ENCODE measurements at regions not wholly inside any gene's neighbourhood (a gene's known extent, or its start where the extent isn't known, plus 50 kb on each side); places are given as distances from the start of the nearest gene placed in this dataset.

DNA sequence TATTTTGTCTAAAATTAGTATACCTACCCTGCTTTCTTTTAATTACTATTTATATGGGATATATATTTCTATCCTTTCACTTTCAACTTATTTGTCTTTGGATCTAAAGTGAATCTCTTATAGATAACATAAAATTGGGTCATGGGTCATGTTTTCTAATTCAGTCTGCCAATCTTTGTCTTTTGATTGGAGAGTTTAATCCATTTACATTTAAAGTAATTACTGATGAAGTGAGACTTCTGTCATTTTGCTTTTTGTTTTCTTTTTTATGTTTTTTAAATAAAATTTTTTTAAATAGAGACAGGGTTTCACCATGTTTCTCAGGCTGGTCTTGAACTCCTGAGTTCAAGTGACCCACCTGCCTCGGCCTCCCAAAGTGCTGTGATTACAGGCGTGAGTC lies 50.5 kb upstream of the PRDM1 start:
- Histone ChIP-seq H3K36me3 (ENCODE audit: control insufficient read depth, insufficient read depth, low read length) (no peaks in the 10 kb centered on the region), H3K27ac (ENCODE audit: low read depth, low read length) (no peak overlapping the region), H3K4me1 (ENCODE audit: control insufficient read depth, insufficient read depth, low read length) (no peaks in the 10 kb centered on the region), H3K4me3 (ENCODE audit: low read depth, low read length) (no peak overlapping the region), H3K9ac (ENCODE audit: low read length) (no peak overlapping the region), H3K27me3 (ENCODE audit: control insufficient read depth, insufficient read depth, low read length) (no peaks in the 10 kb centered on the region), H3K9me3 (ENCODE audit: control insufficient read depth, insufficient read depth, low read depth, low read length) (peaks cover 12% of the 10 kb centered on the region; the same call in 1 of the 2 replicates)

DNA sequence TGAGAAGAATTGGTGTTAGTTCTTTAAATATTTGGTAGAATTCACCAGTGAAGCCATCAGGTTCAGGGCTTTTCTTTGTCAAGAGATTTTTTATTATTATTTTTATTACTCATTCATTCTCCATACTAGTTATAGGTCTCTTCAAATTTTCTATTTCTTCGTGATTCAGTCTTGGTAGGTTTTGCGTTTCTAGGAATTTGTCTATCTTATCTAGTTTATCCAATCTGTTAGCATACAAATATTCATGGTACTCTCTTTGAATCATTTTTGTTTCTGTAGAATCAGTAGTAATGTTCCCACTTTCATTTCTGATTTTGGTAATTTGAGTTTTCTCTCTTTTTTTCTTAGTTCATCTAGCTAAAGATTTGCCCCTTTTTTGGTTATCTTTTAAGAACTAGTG lies 52.3 kb upstream of the PRDM1 start:
- no peak overlapping the region for H3K27ac ChIP-seq (ENCODE audit: low read depth, low read length)
- no peaks in the 10 kb centered on the region for H3K27me3 ChIP-seq (ENCODE audit: control insufficient read depth, insufficient read depth, low read length)
- peaks cover 12% of the 10 kb centered on the region; the same call in 1 of the 2 replicates for H3K9me3 ChIP-seq (ENCODE audit: control insufficient read depth, insufficient read depth, low read depth, low read length)
- H3K9ac ChIP-seq (ENCODE audit: low read length), result no peak overlapping the region
- no peaks in the 10 kb centered on the region for H3K4me1 ChIP-seq (ENCODE audit: control insufficient read depth, insufficient read depth, low read length)
- H3K4me3 ChIP-seq (ENCODE audit: low read depth, low read length), result no peak overlapping the region
- H3K36me3 ChIP-seq (ENCODE audit: control insufficient read depth, insufficient read depth, low read length), result no peaks in the 10 kb centered on the region

DNA sequence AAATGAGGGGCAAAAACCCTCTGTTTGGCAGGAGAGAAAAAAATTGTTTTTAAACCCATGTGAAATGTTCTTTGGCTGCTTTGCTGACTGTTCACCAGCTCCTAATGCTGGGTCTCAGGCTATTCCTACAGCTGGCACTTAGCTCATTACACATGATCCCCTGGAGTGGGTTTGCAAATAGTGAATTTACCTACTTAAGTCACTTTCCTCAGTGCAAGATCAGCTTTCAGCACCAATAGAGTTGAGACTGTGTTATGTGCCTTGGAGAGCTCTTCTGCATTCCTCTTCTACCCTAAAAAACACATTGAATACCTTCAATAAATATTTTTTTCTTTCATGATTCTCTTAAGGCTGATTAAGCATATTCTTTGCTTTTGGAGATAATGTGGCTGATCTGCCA lies 58.4 kb upstream of the PRDM1 start:
- H3K27me3 ChIP-seq (ENCODE audit: control insufficient read depth, insufficient read depth, low read length), result no peaks in the 10 kb centered on the region
- H3K4me3 ChIP-seq (ENCODE audit: low read depth, low read length), result no peak overlapping the region
- no peaks in the 10 kb centered on the region for H3K9me3 ChIP-seq (ENCODE audit: control insufficient read depth, insufficient read depth, low read depth, low read length)
- peaks cover 20% of the 10 kb centered on the region for H3K4me1 ChIP-seq (ENCODE audit: control insufficient read depth, insufficient read depth, low read length)
- no peak overlapping the region for H3K9ac ChIP-seq (ENCODE audit: low read length)
- H3K27ac ChIP-seq (ENCODE audit: low read depth, low read length), result no peak overlapping the region
- H3K36me3 ChIP-seq (ENCODE audit: control insufficient read depth, insufficient read depth, low read length), result no peaks in the 10 kb centered on the region

DNA sequence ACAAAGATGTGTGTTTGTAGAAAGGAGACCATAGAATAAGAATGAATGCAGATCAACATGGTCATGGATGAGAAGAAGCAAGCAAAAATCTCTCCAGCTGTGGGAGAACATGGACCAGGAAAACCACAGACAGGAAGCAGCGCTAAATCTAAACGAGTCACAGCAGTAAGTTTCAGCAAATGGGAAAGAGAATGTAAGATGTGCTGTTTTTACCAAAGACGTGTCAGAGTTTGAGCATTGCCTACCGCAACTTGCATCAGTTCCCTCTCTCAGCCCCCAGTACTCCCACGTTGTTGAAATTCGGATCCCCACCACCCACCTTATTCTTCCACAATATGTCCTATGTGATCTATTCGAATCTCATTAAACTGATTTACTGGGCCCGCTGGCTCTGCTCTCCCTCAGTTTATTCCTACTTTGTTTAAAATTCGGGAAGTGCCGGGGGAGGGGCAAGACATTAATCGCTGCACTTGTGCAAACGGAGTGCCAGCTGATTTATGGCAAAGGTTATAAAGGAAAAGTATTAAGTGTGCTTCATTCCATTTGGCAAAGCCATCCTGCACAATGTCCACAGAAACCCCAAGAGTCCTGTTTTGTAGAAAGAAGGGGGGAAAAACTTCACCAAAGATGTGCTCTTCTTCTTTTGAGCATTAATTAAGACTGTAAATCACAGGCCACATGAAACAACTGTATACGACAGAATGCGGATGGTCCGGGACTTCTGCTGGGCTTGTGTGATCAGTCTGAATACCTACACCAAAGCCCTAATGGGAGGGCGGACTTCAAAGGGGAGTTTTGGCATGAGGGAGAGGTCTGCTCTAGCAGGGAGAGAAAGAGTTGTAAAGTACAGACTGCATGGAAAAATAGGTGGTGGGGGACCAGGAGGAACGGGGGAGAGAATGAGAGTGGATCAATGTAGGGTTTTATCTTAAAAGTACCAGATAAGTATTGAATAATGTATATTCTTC lies 59.1 kb upstream of the PRDM1 start:
- no peak overlapping the region for H3K4me3 ChIP-seq (ENCODE audit: low read depth, low read length)
- peaks cover 20% of the 10 kb centered on the region for H3K4me1 ChIP-seq (ENCODE audit: control insufficient read depth, insufficient read depth, low read length)
- no peaks in the 10 kb centered on the region for H3K27me3 ChIP-seq (ENCODE audit: control insufficient read depth, insufficient read depth, low read length)
- H3K36me3 ChIP-seq (ENCODE audit: control insufficient read depth, insufficient read depth, low read length), result no peaks in the 10 kb centered on the region
- H3K9ac ChIP-seq (ENCODE audit: low read length), result no peak overlapping the region
- H3K9me3 ChIP-seq (ENCODE audit: control insufficient read depth, insufficient read depth, low read depth, low read length), result no peaks in the 10 kb centered on the region
- H3K27ac ChIP-seq (ENCODE audit: low read depth, low read length), result no peak overlapping the region

GRCh38 chr6:106025655-106026054 lies 60.5 kb upstream of the PRDM1 start:
- Histone ChIP-seq H3K36me3 (ENCODE audit: control insufficient read depth, insufficient read depth, low read length) (no peaks in the 10 kb centered on the region), H3K4me1 (ENCODE audit: control insufficient read depth, insufficient read depth, low read length) (peaks cover 20% of the 10 kb centered on the region), H3K27ac (ENCODE audit: low read depth, low read length) (no peak overlapping the region), H3K9me3 (ENCODE audit: control insufficient read depth, insufficient read depth, low read depth, low read length) (no peaks in the 10 kb centered on the region), H3K9ac (ENCODE audit: low read length) (no peak overlapping the region), H3K4me3 (ENCODE audit: low read depth, low read length) (no peak overlapping the region), H3K27me3 (ENCODE audit: control insufficient read depth, insufficient read depth, low read length) (no peaks in the 10 kb centered on the region)

DNA sequence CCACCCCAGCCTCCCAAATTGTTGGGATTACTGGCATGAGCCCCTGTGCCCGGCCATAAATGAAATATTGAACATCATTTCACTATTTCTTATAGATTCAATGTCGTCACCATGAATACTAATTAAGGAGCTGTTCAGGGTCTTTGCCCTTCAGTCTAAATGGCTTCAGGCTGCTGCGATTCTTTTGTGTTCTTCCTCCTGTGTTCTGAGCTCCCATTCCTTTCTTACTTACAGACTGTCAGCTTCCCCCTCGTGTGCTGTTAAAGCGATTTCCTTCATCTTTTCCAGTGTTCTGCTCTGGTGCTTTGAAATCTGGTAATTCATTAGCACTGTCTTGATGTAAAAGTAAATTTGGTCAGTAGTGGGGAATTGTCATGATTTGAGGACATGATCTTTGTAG lies 63.3 kb upstream of the PRDM1 start:
- Histone ChIP-seq H3K27ac (ENCODE audit: low read depth, low read length) (no peak overlapping the region), H3K9me3 (ENCODE audit: control insufficient read depth, insufficient read depth, low read depth, low read length) (no peaks in the 10 kb centered on the region), H3K4me1 (ENCODE audit: control insufficient read depth, insufficient read depth, low read length) (peaks cover 18% of the 10 kb centered on the region), H3K36me3 (ENCODE audit: control insufficient read depth, insufficient read depth, low read length) (no peaks in the 10 kb centered on the region), H3K9ac (ENCODE audit: low read length) (no peak overlapping the region), H3K4me3 (ENCODE audit: low read depth, low read length) (no peak overlapping the region), H3K27me3 (ENCODE audit: control insufficient read depth, insufficient read depth, low read length) (no peaks in the 10 kb centered on the region)

- Histone ChIP-seq H3K4me3 (ENCODE audit: low read depth, low read length) (no peak overlapping the region), H3K27me3 (ENCODE audit: control insufficient read depth, insufficient read depth, low read length) (no peaks in the 10 kb centered on the region), H3K36me3 (ENCODE audit: control insufficient read depth, insufficient read depth, low read length) (no peaks in the 10 kb centered on the region), H3K27ac (ENCODE audit: low read depth, low read length) (no peak overlapping the region), H3K4me1 (ENCODE audit: control insufficient read depth, insufficient read depth, low read length) (peaks cover 22% of the 10 kb centered on the region), H3K9me3 (ENCODE audit: control insufficient read depth, insufficient read depth, low read depth, low read length) (no peaks in the 10 kb centered on the region), H3K9ac (ENCODE audit: low read length) (no peak overlapping the region)
These were observed 68.7 kb upstream of the PRDM1 start for GRCh38 chr6:106017454-106017853.

DNA sequence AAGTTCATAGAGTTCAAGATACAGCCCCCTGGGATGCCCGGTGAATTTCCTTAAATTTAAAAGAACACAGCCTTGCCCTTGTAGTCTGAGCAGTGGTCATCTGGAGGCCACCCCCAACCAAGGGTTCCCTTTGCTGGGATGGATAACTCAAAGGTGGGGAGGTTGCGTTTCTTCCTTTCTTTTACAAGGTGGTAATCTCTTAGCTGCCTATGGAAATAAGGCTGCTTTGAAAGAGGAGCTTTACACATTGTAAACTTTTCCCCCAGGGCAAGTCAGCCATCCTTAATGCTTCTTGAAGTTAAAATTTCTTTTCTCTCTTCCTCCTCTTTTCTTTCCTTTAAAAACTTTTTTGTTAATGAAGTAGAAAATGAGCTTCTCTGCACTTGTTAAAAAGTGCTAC lies 71.2 kb upstream of the PRDM1 start:
- Histone ChIP-seq H3K9ac (ENCODE audit: low read length) (no peak overlapping the region), H3K9me3 (ENCODE audit: control insufficient read depth, insufficient read depth, low read depth, low read length) (no peaks in the 10 kb centered on the region), H3K27ac (ENCODE audit: low read depth, low read length) (peak overlapping the region; percentile 6; the same call in 1 of the 2 replicates), H3K4me3 (ENCODE audit: low read depth, low read length) (no peak overlapping the region), H3K4me1 (ENCODE audit: control insufficient read depth, insufficient read depth, low read length) (peaks cover 22% of the 10 kb centered on the region), H3K36me3 (ENCODE audit: control insufficient read depth, insufficient read depth, low read length) (no peaks in the 10 kb centered on the region), H3K27me3 (ENCODE audit: control insufficient read depth, insufficient read depth, low read length) (no peaks in the 10 kb centered on the region)

- H3K9me3 ChIP-seq (ENCODE audit: control insufficient read depth, insufficient read depth, low read depth, low read length), result no peaks in the 10 kb centered on the region
- H3K27ac ChIP-seq (ENCODE audit: low read depth, low read length), result no peak overlapping the region
- H3K9ac ChIP-seq (ENCODE audit: low read length), result no peak overlapping the region
- H3K4me1 ChIP-seq (ENCODE audit: control insufficient read depth, insufficient read depth, low read length), result peaks cover 20% of the 10 kb centered on the region
- no peak overlapping the region for H3K4me3 ChIP-seq (ENCODE audit: low read depth, low read length)
- H3K27me3 ChIP-seq (ENCODE audit: control insufficient read depth, insufficient read depth, low read length), result no peaks in the 10 kb centered on the region
- no peaks in the 10 kb centered on the region for H3K36me3 ChIP-seq (ENCODE audit: control insufficient read depth, insufficient read depth, low read length)
These were observed 74.7 kb upstream of the PRDM1 start for GRCh38 chr6:106011476-106011875.

- no peak overlapping the region for H3K27ac ChIP-seq (ENCODE audit: low read depth, low read length)
- H3K36me3 ChIP-seq (ENCODE audit: control insufficient read depth, insufficient read depth, low read length), result no peaks in the 10 kb centered on the region
- H3K4me1 ChIP-seq (ENCODE audit: control insufficient read depth, insufficient read depth, low read length), result peaks cover 50% of the 10 kb centered on the region
- H3K27me3 ChIP-seq (ENCODE audit: control insufficient read depth, insufficient read depth, low read length), result no peaks in the 10 kb centered on the region
- no peak overlapping the region for H3K9ac ChIP-seq (ENCODE audit: low read length)
- H3K9me3 ChIP-seq (ENCODE audit: control insufficient read depth, insufficient read depth, low read depth, low read length), result no peaks in the 10 kb centered on the region
- no peak overlapping the region for H3K4me3 ChIP-seq (ENCODE audit: low read depth, low read length)
These were observed 80.2 kb upstream of the PRDM1 start for GRCh38 chr6:106005954-106006353.

DNA sequence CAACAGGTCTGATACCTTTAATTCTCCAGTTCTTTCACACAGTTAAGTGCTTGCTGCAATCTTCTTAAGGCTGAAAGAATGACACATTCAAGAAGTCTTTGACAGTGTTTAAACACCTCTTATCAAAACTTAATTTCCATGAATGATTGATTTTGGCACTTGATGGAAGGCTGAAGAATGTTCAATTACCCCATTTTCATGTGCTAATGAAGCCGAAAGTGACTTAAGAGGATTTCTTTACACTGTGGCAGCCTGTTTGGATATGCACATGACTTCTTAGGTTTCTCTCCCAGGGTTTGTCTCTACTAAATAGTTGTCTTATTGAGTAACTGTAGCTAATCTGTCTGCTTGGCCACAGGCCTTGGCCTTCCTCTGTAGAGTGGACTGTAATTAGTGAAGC lies 81.1 kb upstream of the PRDM1 start:
- no peaks in the 10 kb centered on the region for H3K27me3 ChIP-seq (ENCODE audit: control insufficient read depth, insufficient read depth, low read length)
- H3K27ac ChIP-seq (ENCODE audit: low read depth, low read length), result no peak overlapping the region
- no peaks in the 10 kb centered on the region for H3K36me3 ChIP-seq (ENCODE audit: control insufficient read depth, insufficient read depth, low read length)
- H3K4me1 ChIP-seq (ENCODE audit: control insufficient read depth, insufficient read depth, low read length), result peaks cover 50% of the 10 kb centered on the region
- H3K9ac ChIP-seq (ENCODE audit: low read length), result no peak overlapping the region
- no peaks in the 10 kb centered on the region for H3K9me3 ChIP-seq (ENCODE audit: control insufficient read depth, insufficient read depth, low read depth, low read length)
- no peak overlapping the region for H3K4me3 ChIP-seq (ENCODE audit: low read depth, low read length)

All from HUES6 (cell line).